Stimulated activated naive CD4-positive, alpha-beta T cell (primary cell): ENCODE measurements at regions not wholly inside any gene's neighbourhood (a gene's known extent, or its start where the extent isn't known, plus 50 kb on each side); places are given as distances from the start of the nearest gene placed in this dataset.

Experiments used
- DNase-seq, 6 experiments: peaks; one replicate each; lab custom pipeline; 2025; lab: John Stamatoyannopoulos, UW

GRCh38 chr2:139949242-139949972, 1169.2 kb upstream of the NXPH2 start:
- DNase-seq, result no peak

- no peak for DNase-seq
Observed at GRCh38 chr2:139946690-139947089, 1166.5 kb upstream of the NXPH2 start.

GRCh38 chr2:139940686-139941085, 1160.5 kb upstream of the NXPH2 start:
- DNase-seq, result no peak

GRCh38 chr2:139925903-139926302, 1145.7 kb upstream of the NXPH2 start:
- DNase-seq, result no peak

GRCh38 chr2:139924070-139924469, 1143.9 kb upstream of the NXPH2 start:
- DNase-seq, result no peak

GRCh38 chr2:139918982-139919381, 1138.8 kb upstream of the NXPH2 start:
- no peak for DNase-seq

- DNase-seq, result no peak
Observed at GRCh38 chr2:139917690-139918384, 1137.6 kb upstream of the NXPH2 start.

- DNase-seq, result no peak
Observed at GRCh38 chr2:139916822-139917221, 1136.6 kb upstream of the NXPH2 start.

- DNase-seq, result no peak
Observed at GRCh38 chr2:139911160-139911559, 1131.0 kb upstream of the NXPH2 start.

- no peak for DNase-seq
Observed at GRCh38 chr2:139909136-139909535, 1128.9 kb upstream of the NXPH2 start.

GRCh38 chr2:139905624-139906023, 1125.4 kb upstream of the NXPH2 start:
- no peak for DNase-seq

GRCh38 chr2:139891636-139892035, 1111.4 kb upstream of the NXPH2 start:
- no peak for DNase-seq

GRCh38 chr2:139885921-139886498, 1105.8 kb upstream of the NXPH2 start:
- no peak for DNase-seq

GRCh38 chr2:139876964-139877363, 1096.8 kb upstream of the NXPH2 start:
- no peak for DNase-seq

- DNase-seq, result no peak
Observed at GRCh38 chr2:139876321-139876720, 1096.1 kb upstream of the NXPH2 start.

- no peak for DNase-seq
Observed at GRCh38 chr2:139872503-139872902, 1092.3 kb upstream of the NXPH2 start.

GRCh38 chr2:139872032-139872431, 1091.8 kb upstream of the NXPH2 start:
- DNase-seq, result no peak

- DNase-seq, result no peak
Observed at GRCh38 chr2:139867601-139868226, 1087.5 kb upstream of the NXPH2 start.

GRCh38 chr2:139864821-139865302, 1084.7 kb upstream of the NXPH2 start:
- DNase-seq, result no peak

GRCh38 chr2:139854769-139855483, 1074.7 kb upstream of the NXPH2 start:
- peak in 1 of 6 experiments; percentile 2 for DNase-seq

GRCh38 chr2:139850254-139850890, 1070.2 kb upstream of the NXPH2 start:
- DNase-seq, result no peak
